Kidney epithelial cell (primary cell): ENCODE measurements at regions not wholly inside any gene's neighbourhood (a gene's known extent, or its start where the extent isn't known, plus 50 kb on each side); places are given as distances from the start of the nearest gene placed in this dataset.

Experiments used
- DNase-seq: peaks from one replicate; pipeline ENCODE4 v3.0.0-alpha.2; 2010; ENCODE audit warnings: low read depth
- H3K27me3 ChIP-seq: 2 replicates; pipeline ENCODE4 v1.6.0; 2011; ENCODE audit warnings: low read length; ENCODE audit not compliant: control insufficient read depth, insufficient read depth
- H3K36me3 ChIP-seq: 2 replicates; pipeline ENCODE4 v1.5.1; 2011; ENCODE audit warnings: low read length; ENCODE audit not compliant: control insufficient read depth, insufficient read depth
- H3K4me3 ChIP-seq: 2 replicates; pipeline ENCODE4 v1.5.1; 2011; ENCODE audit warnings: low read depth, mild to moderate bottlenecking, control low read depth, low read length
- CTCF ChIP-seq: IDR thresholded peaks from 2 replicates; pipeline ENCODE4 v1.5.1; 2011; ENCODE audit warnings: mild to moderate bottlenecking, moderate library complexity, low read length, control low read depth, inconsistent platforms; ENCODE audit not compliant: insufficient read depth, poor library complexity, severe bottlenecking

GRCh38 chr12:13839365-13840336 is 141.8 kb downstream of the GRIN2B start:
- no peak overlapping the region for H3K4me3 ChIP-seq
- no peaks in the 10 kb centered on the region for H3K27me3 ChIP-seq
- TF ChIP-seq CTCF = no peak
- no peaks in the 10 kb centered on the region for H3K36me3 ChIP-seq
- no peak for DNase-seq

- Histone ChIP-seq H3K4me3 (no peak overlapping the region), H3K27me3 (no peaks in the 10 kb centered on the region), H3K36me3 (no peaks in the 10 kb centered on the region)
- no peak for TF ChIP-seq CTCF
- DNase-seq = no peak
Measured at GRCh38 chr12:13836099-13836498, 145.3 kb downstream of the GRIN2B start.

- DNase-seq = no peak
- TF ChIP-seq CTCF = no peak
- no peak overlapping the region for H3K4me3 ChIP-seq
- H3K27me3 ChIP-seq = no peaks in the 10 kb centered on the region
- no peaks in the 10 kb centered on the region for H3K36me3 ChIP-seq
Measured at GRCh38 chr12:13835652-13836051, 145.8 kb downstream of the GRIN2B start.

GRCh38 chr12:13834241-13834640 is 147.2 kb downstream of the GRIN2B start:
- Histone ChIP-seq H3K36me3 (no peaks in the 10 kb centered on the region), H3K4me3 (no peak overlapping the region), H3K27me3 (no peaks in the 10 kb centered on the region)
- TF ChIP-seq CTCF = no peak
- no peak for DNase-seq

- Histone ChIP-seq H3K36me3 (no peaks in the 10 kb centered on the region), H3K27me3 (no peaks in the 10 kb centered on the region), H3K4me3 (no peak overlapping the region)
- no peak for TF ChIP-seq CTCF
- peak; percentile 19 for DNase-seq
Measured at GRCh38 chr12:13817131-13817530, 164.3 kb downstream of the GRIN2B start.
